Esophagus muscularis mucosa (tissue), 3 donors: ENCODE measurements at regions not wholly inside any gene's neighbourhood (a gene's known extent, or its start where the extent isn't known, plus 50 kb on each side); places are given as distances from the start of the nearest gene placed in this dataset.

Experiments
- CTCF ChIP-seq, 3 experiments: fragments of 200-600 bp in 2 of 3; fragments of 450-650 bp in 1 of 3; sonication (generic) in 2 of 3; IDR thresholded peaks; one replicate each; pipeline ENCODE4 v1.5.1; 2017 to 2019; ENCODE audit warnings: antibody characterized with exemption in 3 of 3, mild to moderate bottlenecking in 2 of 3, moderate library complexity in 1 of 3
- EP300 ChIP-seq: sonication (generic); formaldehyde crosslinking; IDR thresholded peaks from one replicate; pipeline ENCODE4 v1.6.1; 2017; ENCODE audit warnings: antibody characterized with exemption

DNA sequence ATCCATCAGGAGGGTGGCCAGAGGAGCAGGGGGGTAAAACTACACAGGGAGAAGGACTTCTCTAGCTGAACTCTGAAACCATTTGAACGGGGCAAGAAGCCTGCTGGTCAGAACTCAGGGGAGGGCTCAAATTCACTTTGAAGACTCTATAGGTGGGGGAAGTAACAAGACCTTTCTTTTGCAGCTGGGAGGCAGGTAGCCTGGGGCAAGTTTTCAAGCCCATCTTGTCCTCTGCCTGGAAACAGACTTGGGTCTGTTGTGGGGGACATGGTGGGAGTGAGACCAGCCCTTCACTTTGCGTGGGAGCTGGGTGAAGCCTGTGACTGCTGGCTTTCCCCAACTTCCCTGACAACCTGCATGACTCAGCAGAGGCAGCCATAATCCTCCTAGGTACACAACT lies 312.3 kb downstream of the SPRY1 start:
- no peak for TF ChIP-seq CTCF (IDR thresholded peaks at IDR 0.05)
- TF ChIP-seq EP300 = no peak
